Natural killer cell treated with Interleukin-12 subunit alpha and Interleukin-12 subunit beta and Interleukin-15 and Interleukin-18, amount 100 ng/mL, for 72 hours (primary cell): ENCODE measurements at regions not wholly inside any gene's neighbourhood (a gene's known extent, or its start where the extent isn't known, plus 50 kb on each side); places are given as distances from the start of the nearest gene placed in this dataset.

Source experiments
- ATAC-seq, 2 donors: fragments of 150-1000 bp; cut with Tn5 transposase in 1 of 2; sonication (Bioruptor Pico), chemical (Tn5 transposase) in 1 of 2; 2 replicates each; pipeline ENCODE4 v1.10.0; 2021
- DNase-seq: peaks from one replicate; pipeline ENCODE4 v3.0.0; 2022; ENCODE audit warnings: low spot score
- H3K27ac Mint-ChIP-seq, 2 donors: 1 replicate in 1 of 2; 2 replicates in 1 of 2; pipeline ENCODE4 v1.8.0; 2022; ENCODE audit warnings: mixed read lengths in 2 of 2, mild to moderate bottlenecking in 1 of 2, moderate library complexity in 1 of 2
- H3K27me3 Mint-ChIP-seq, 2 donors: 1 replicate in 1 of 2; 2 replicates in 1 of 2; pipeline ENCODE4 v1.8.0; 2022; ENCODE audit warnings: mixed read lengths in 2 of 2
- H3K36me3 Mint-ChIP-seq: one replicate; pipeline ENCODE4 v1.8.0; 2022; ENCODE audit warnings: mixed read lengths
- H3K4me1 Mint-ChIP-seq, 2 donors: 1 replicate in 1 of 2; 2 replicates in 1 of 2; pipeline ENCODE4 v1.8.0; 2022; ENCODE audit warnings: low read depth in 2 of 2, mixed read lengths in 2 of 2, mild to moderate bottlenecking in 1 of 2
- H3K4me3 Mint-ChIP-seq: one replicate; pipeline ENCODE4 v1.8.0; 2022; ENCODE audit warnings: mixed read lengths
- H3K9me3 Mint-ChIP-seq: 2 replicates; pipeline ENCODE4 v1.8.0; 2022; ENCODE audit warnings: mixed read lengths

GRCh38 chr16:64544859-64545258, 577.0 kb downstream of the CDH11 start:
- Mint-ChIP-seq H3K27ac (no peak overlapping the region), H3K9me3 (peaks cover 21% of the 10 kb centered on the region), H3K4me1 (no peaks in the 10 kb centered on the region), H3K4me3 (no peak overlapping the region), H3K27me3 (no peaks in the 10 kb centered on the region), H3K36me3 (peaks cover 5% of the 10 kb centered on the region)
- no peak for ATAC-seq
- no peak for DNase-seq

- Mint-ChIP-seq H3K4me3 (no peak overlapping the region), H3K36me3 (peaks cover 8% of the 10 kb centered on the region), H3K9me3 (peaks cover 18% of the 10 kb centered on the region), H3K27ac (no peak overlapping the region), H3K4me1 (no peaks in the 10 kb centered on the region), H3K27me3 (no peaks in the 10 kb centered on the region)
- DNase-seq = no peak
- no peak for ATAC-seq
Measured at GRCh38 chr16:64543441-64543840, 578.4 kb downstream of the CDH11 start.

GRCh38 chr16:64543031-64543430, 578.8 kb downstream of the CDH11 start:
- Mint-ChIP-seq H3K27ac (no peak overlapping the region), H3K4me3 (no peak overlapping the region), H3K9me3 (peaks cover 17% of the 10 kb centered on the region), H3K4me1 (no peaks in the 10 kb centered on the region), H3K27me3 (no peaks in the 10 kb centered on the region), H3K36me3 (peaks cover 8% of the 10 kb centered on the region)
- DNase-seq (no peak), ATAC-seq (no peak)

GRCh38 chr16:64542152-64542551, 579.7 kb downstream of the CDH11 start:
- H3K4me3 Mint-ChIP-seq = no peak overlapping the region
- H3K9me3 Mint-ChIP-seq = peaks cover 17% of the 10 kb centered on the region
- H3K27ac Mint-ChIP-seq = no peak overlapping the region
- DNase-seq (no peak), ATAC-seq (no peak)
- no peaks in the 10 kb centered on the region for H3K4me1 Mint-ChIP-seq
- peaks cover 11% of the 10 kb centered on the region for H3K36me3 Mint-ChIP-seq
- H3K27me3 Mint-ChIP-seq = no peaks in the 10 kb centered on the region

GRCh38 chr16:64541621-64542020, 580.2 kb downstream of the CDH11 start:
- DNase-seq (no peak), ATAC-seq (no peak)
- H3K9me3 Mint-ChIP-seq = peaks cover 18% of the 10 kb centered on the region
- H3K4me3 Mint-ChIP-seq = no peak overlapping the region
- H3K27ac Mint-ChIP-seq = no peak overlapping the region
- no peaks in the 10 kb centered on the region for H3K4me1 Mint-ChIP-seq
- H3K27me3 Mint-ChIP-seq = no peaks in the 10 kb centered on the region
- H3K36me3 Mint-ChIP-seq = peaks cover 12% of the 10 kb centered on the region

- Mint-ChIP-seq H3K4me3 (no peak overlapping the region), H3K4me1 (no peaks in the 10 kb centered on the region), H3K9me3 (peaks cover 21% of the 10 kb centered on the region), H3K27me3 (no peaks in the 10 kb centered on the region), H3K36me3 (peaks cover 12% of the 10 kb centered on the region), H3K27ac (no peak overlapping the region)
- no peak for ATAC-seq
- no peak for DNase-seq
Measured at GRCh38 chr16:64540434-64540833, 581.4 kb downstream of the CDH11 start.

GRCh38 chr16:64539811-64540371, 582.0 kb downstream of the CDH11 start:
- DNase-seq = no peak
- no peak overlapping the region for H3K27ac Mint-ChIP-seq
- no peak for ATAC-seq
- peaks cover 12% of the 10 kb centered on the region for H3K36me3 Mint-ChIP-seq
- H3K9me3 Mint-ChIP-seq = peaks cover 22% of the 10 kb centered on the region
- H3K4me1 Mint-ChIP-seq = no peaks in the 10 kb centered on the region
- H3K27me3 Mint-ChIP-seq = no peaks in the 10 kb centered on the region
- no peak overlapping the region for H3K4me3 Mint-ChIP-seq

GRCh38 chr16:64534180-64534780, 587.6 kb downstream of the CDH11 start:
- H3K36me3 Mint-ChIP-seq = peaks cover 12% of the 10 kb centered on the region
- ATAC-seq = no peak
- peaks cover 29% of the 10 kb centered on the region for H3K9me3 Mint-ChIP-seq
- no peaks in the 10 kb centered on the region for H3K4me1 Mint-ChIP-seq
- no peak for DNase-seq
- no peaks in the 10 kb centered on the region for H3K27me3 Mint-ChIP-seq
- no peak overlapping the region for H3K27ac Mint-ChIP-seq
- H3K4me3 Mint-ChIP-seq = no peak overlapping the region

GRCh38 chr16:64532691-64533090, 589.2 kb downstream of the CDH11 start:
- Mint-ChIP-seq H3K27ac (no peak overlapping the region), H3K4me1 (no peaks in the 10 kb centered on the region), H3K27me3 (no peaks in the 10 kb centered on the region), H3K4me3 (no peak overlapping the region), H3K9me3 (peaks cover 30% of the 10 kb centered on the region), H3K36me3 (peaks cover 4% of the 10 kb centered on the region)
- ATAC-seq (no peak), DNase-seq (no peak)

- no peak overlapping the region for H3K27ac Mint-ChIP-seq
- H3K4me1 Mint-ChIP-seq = no peaks in the 10 kb centered on the region
- ATAC-seq = no peak
- H3K36me3 Mint-ChIP-seq = peaks cover under 1% of the 10 kb centered on the region
- H3K4me3 Mint-ChIP-seq = no peak overlapping the region
- no peaks in the 10 kb centered on the region for H3K27me3 Mint-ChIP-seq
- no peak for DNase-seq
- peaks cover 25% of the 10 kb centered on the region for H3K9me3 Mint-ChIP-seq
Measured at GRCh38 chr16:64532117-64532516, 589.7 kb downstream of the CDH11 start.

GRCh38 chr16:64531401-64531800, 590.5 kb downstream of the CDH11 start:
- Mint-ChIP-seq H3K27ac (no peak overlapping the region), H3K9me3 (peaks cover 23% of the 10 kb centered on the region), H3K27me3 (no peaks in the 10 kb centered on the region), H3K36me3 (no peaks in the 10 kb centered on the region), H3K4me1 (no peaks in the 10 kb centered on the region), H3K4me3 (no peak overlapping the region)
- ATAC-seq (no peak), DNase-seq (no peak)

GRCh38 chr16:64522548-64522947, 599.3 kb downstream of the CDH11 start:
- Mint-ChIP-seq H3K9me3 (peaks cover 3% of the 10 kb centered on the region), H3K4me1 (no peaks in the 10 kb centered on the region), H3K4me3 (no peak overlapping the region), H3K27me3 (no peaks in the 10 kb centered on the region), H3K36me3 (no peaks in the 10 kb centered on the region), H3K27ac (no peak overlapping the region)
- no peak for DNase-seq
- no peak for ATAC-seq

GRCh38 chr16:64513871-64514270, 608.0 kb downstream of the CDH11 start:
- Mint-ChIP-seq H3K36me3 (no peaks in the 10 kb centered on the region), H3K27ac (no peak overlapping the region), H3K9me3 (peaks cover 6% of the 10 kb centered on the region), H3K27me3 (no peaks in the 10 kb centered on the region), H3K4me1 (no peaks in the 10 kb centered on the region), H3K4me3 (no peak overlapping the region)
- ATAC-seq (no peak), DNase-seq (no peak)

GRCh38 chr16:64507240-64508024, 614.4 kb downstream of the CDH11 start:
- H3K9me3 Mint-ChIP-seq = peaks cover 11% of the 10 kb centered on the region
- H3K27me3 Mint-ChIP-seq = no peaks in the 10 kb centered on the region
- no peak overlapping the region for H3K4me3 Mint-ChIP-seq
- H3K27ac Mint-ChIP-seq = no peak overlapping the region
- DNase-seq = no peak
- no peaks in the 10 kb centered on the region for H3K36me3 Mint-ChIP-seq
- no peaks in the 10 kb centered on the region for H3K4me1 Mint-ChIP-seq
- ATAC-seq = no peak
